ENCODE measurements at regions not wholly inside any gene's neighbourhood (a gene's known extent, or its start where the extent isn't known, plus 50 kb on each side); places are given as distances from the start of the nearest gene placed in this dataset.

DNA sequence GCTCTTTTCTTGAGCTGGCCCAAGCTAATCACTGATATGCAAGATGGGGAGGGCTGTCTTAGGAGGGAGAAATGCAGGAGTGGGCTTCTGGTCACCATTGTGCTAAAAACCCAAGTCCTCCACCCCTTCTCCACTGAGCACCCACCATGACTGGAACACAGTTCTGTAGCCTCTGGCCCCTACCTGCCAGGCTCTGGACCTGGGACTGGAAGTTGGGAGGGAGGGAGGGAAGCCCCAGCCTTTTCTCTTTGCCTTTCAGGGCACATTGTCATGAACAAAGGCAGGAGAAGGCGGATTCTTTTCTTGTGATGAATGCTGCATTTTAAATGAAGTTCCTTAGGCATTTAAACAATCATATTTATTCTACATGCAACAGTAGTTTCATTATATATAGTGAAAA lies 559.1 kb upstream of the TRPC7 start:
- no peaks in the 10 kb centered on the region for H3K36me3 ChIP-seq (ENCODE audit: control insufficient read depth, insufficient read depth, low read length)
- no CpG with 5 or more reads among the region's 1 CpG for WGBS, 2 experiments
- H3K4me1 ChIP-seq (ENCODE audit: control insufficient read depth, insufficient read depth, low read length), result no peaks in the 10 kb centered on the region

DNA sequence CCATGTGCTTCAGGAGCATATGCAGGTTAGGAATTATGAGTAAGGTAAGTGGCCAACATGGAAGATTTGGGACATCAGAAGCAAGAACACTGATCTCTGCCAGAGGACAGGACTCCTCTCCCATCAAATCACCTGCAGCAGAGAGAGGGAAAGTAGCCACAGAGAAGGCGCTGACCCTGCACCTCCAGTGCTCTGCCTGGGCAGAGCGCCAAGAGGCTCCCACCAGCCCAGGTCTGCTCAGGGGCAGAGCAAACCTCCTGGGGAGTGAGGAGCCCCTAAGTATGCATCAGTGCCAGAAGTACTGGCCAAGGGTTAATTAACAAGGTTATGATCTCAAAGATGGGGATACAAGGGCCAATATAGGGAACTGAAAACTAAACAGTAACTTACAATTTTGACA lies 545.3 kb upstream of the TRPC7 start:
- Histone ChIP-seq H3K9me3 (ENCODE audit: control insufficient read depth, low read length) (no peaks in the 10 kb centered on the region), H3K4me1 (ENCODE audit: control insufficient read depth, insufficient read depth, low read length) (peaks cover 2% of the 10 kb centered on the region), H3K27ac (ENCODE audit: insufficient read depth, low read depth, low read length, poor library complexity, severe bottlenecking) (no peak overlapping the region), H3K27me3 (ENCODE audit: control insufficient read depth, insufficient read depth, low read length, poor library complexity, severe bottlenecking) (no peaks in the 10 kb centered on the region), H3K36me3 (ENCODE audit: control insufficient read depth, insufficient read depth, low read length) (no peaks in the 10 kb centered on the region), H3K4me3 (ENCODE audit: insufficient read depth, low read depth, low read length) (no peak overlapping the region)
- 90 to 93% methylated on average over 2 of the region's 2 CpGs for WGBS, 2 experiments

More for the DNA sequence above, 559.1 kb upstream of the TRPC7 start:
- no peak overlapping the region for H3K4me3 ChIP-seq (ENCODE audit: insufficient read depth, low read depth, low read length)
- no peaks in the 10 kb centered on the region for H3K27me3 ChIP-seq (ENCODE audit: control insufficient read depth, insufficient read depth, low read length, poor library complexity, severe bottlenecking)
- no peak overlapping the region for H3K27ac ChIP-seq (ENCODE audit: insufficient read depth, low read depth, low read length, poor library complexity, severe bottlenecking)
- no peaks in the 10 kb centered on the region for H3K9me3 ChIP-seq (ENCODE audit: control insufficient read depth, low read length)

DNA sequence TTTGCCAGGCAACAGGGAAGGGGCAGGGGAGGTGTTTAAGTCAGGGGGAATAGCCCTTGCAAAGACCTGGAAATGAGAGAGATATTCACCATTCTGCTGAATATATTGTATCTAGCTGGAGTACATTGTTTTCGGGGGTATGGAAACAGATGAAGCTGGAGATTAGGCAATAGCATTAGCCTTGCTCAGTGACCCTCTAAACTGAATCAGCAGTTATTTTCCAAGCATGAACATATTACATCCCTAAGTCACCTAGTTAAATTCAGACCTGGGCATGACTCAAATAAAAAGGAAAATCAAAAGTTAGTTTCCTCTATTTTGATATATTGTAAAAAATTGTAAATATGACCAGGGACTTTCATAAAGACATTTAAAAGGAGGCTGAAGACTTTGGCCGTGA lies 544.6 kb upstream of the TRPC7 start:
- Histone ChIP-seq H3K36me3 (ENCODE audit: control insufficient read depth, insufficient read depth, low read length) (no peaks in the 10 kb centered on the region), H3K27me3 (ENCODE audit: control insufficient read depth, insufficient read depth, low read length, poor library complexity, severe bottlenecking) (no peaks in the 10 kb centered on the region), H3K4me3 (ENCODE audit: insufficient read depth, low read depth, low read length) (no peak overlapping the region), H3K9me3 (ENCODE audit: control insufficient read depth, low read length) (no peaks in the 10 kb centered on the region), H3K27ac (ENCODE audit: insufficient read depth, low read depth, low read length, poor library complexity, severe bottlenecking) (no peak overlapping the region), H3K4me1 (ENCODE audit: control insufficient read depth, insufficient read depth, low read length) (peaks cover 4% of the 10 kb centered on the region)
- 88 to 95% methylated on average over 2 of the region's 2 CpGs for WGBS, 2 experiments

DNA sequence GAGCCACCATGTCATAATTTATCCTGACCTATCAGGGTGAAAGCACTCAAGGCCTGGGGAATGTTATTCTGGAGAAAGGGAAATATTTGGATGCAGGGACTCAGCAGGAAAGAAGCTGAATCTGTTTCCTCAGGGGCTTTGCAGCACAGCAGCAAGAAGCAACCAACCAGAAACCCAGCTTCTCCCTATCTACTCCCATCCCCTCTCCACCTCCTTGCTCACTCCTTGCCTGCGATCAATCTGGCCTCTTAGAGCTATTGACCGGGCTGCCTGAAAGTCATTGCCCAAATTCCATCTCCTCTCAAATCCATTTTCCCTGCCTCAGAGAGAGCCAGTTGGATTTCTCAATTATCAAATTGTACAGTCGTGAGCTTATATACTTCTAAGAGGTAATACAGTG lies 542.0 kb upstream of the TRPC7 start:
- no peaks in the 10 kb centered on the region for H3K27me3 ChIP-seq (ENCODE audit: control insufficient read depth, insufficient read depth, low read length, poor library complexity, severe bottlenecking)
- WGBS, 2 experiments, result 51 to 66% methylated on average over 3 of the region's 3 CpGs
- no peak overlapping the region for H3K4me3 ChIP-seq (ENCODE audit: insufficient read depth, low read depth, low read length)
- no peak overlapping the region for H3K27ac ChIP-seq (ENCODE audit: insufficient read depth, low read depth, low read length, poor library complexity, severe bottlenecking)
- no peaks in the 10 kb centered on the region for H3K36me3 ChIP-seq (ENCODE audit: control insufficient read depth, insufficient read depth, low read length)
- no peaks in the 10 kb centered on the region for H3K9me3 ChIP-seq (ENCODE audit: control insufficient read depth, low read length)
- peaks cover 4% of the 10 kb centered on the region for H3K4me1 ChIP-seq (ENCODE audit: control insufficient read depth, insufficient read depth, low read length)

DNA sequence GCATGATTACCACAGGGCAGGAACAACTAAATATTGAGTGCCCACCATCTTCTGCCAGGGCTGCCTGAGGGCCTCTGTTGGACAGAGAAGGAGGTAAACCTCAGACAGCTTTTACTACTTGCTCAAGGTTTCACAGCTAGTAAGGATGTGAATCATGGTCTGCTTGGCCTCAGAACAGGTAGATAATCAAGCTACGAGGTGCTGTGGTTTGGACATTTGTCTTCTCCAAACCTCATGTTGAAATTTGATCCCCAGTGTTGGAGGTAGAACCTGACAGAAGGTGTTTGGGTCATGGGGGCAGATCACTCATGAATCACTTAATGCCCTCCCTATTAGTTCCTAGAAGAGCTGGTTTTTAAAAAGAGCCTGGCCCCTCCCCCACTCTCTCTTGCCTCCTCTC lies 541.2 kb upstream of the TRPC7 start:
- Histone ChIP-seq H3K36me3 (ENCODE audit: control insufficient read depth, insufficient read depth, low read length) (no peaks in the 10 kb centered on the region), H3K27me3 (ENCODE audit: control insufficient read depth, insufficient read depth, low read length, poor library complexity, severe bottlenecking) (no peaks in the 10 kb centered on the region), H3K27ac (ENCODE audit: insufficient read depth, low read depth, low read length, poor library complexity, severe bottlenecking) (no peak overlapping the region), H3K9me3 (ENCODE audit: control insufficient read depth, low read length) (no peaks in the 10 kb centered on the region), H3K4me3 (ENCODE audit: insufficient read depth, low read depth, low read length) (no peak overlapping the region), H3K4me1 (ENCODE audit: control insufficient read depth, insufficient read depth, low read length) (peaks cover 4% of the 10 kb centered on the region)
- WGBS, 2 experiments, result 94 to 97% methylated on average over 1 of the region's 1 CpG

DNA sequence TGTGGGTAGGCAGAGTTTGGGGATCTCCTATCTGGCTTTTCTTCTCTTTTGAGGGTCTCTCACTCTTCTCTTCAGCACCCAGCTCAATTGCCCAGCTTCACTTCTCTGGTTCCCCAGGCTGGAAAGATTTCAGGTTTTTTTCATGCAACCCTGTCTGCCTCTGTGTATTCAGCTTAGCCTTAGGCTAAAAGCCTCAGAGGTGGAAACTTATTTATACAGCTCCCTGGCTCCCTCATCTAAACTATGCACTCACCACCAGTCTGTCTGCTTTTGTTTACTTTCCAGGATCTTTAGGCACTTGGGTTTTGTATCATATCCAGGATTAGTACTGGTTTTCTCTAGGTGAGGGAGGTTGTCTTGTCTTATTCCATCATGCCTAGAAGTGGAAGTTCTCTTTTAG lies 540.2 kb upstream of the TRPC7 start:
- Histone ChIP-seq H3K27me3 (ENCODE audit: control insufficient read depth, insufficient read depth, low read length, poor library complexity, severe bottlenecking) (no peaks in the 10 kb centered on the region), H3K36me3 (ENCODE audit: control insufficient read depth, insufficient read depth, low read length) (no peaks in the 10 kb centered on the region), H3K4me3 (ENCODE audit: insufficient read depth, low read depth, low read length) (no peak overlapping the region), H3K4me1 (ENCODE audit: control insufficient read depth, insufficient read depth, low read length) (peaks cover 4% of the 10 kb centered on the region), H3K9me3 (ENCODE audit: control insufficient read depth, low read length) (no peaks in the 10 kb centered on the region), H3K27ac (ENCODE audit: insufficient read depth, low read depth, low read length, poor library complexity, severe bottlenecking) (no peak overlapping the region)

DNA sequence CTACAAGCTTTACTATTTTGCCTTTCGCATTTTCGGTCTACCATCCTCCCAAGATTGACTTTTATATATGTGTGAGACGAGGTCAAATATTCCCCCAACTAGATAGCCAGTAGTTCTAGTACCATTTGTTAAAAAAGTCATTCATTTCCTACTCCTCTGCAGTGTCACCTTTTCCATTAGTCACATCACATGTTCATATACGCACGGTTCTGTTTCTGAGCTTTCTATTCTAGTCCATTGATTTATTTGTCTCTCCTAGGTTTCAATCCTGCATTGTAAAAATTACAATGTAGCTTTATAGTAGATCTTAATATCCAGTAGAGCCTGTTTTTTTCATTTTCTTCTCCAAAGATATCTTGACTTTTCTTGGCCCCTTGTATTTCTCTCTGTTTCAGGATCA lies 528.7 kb upstream of the TRPC7 start:
- Histone ChIP-seq H3K27me3 (ENCODE audit: control insufficient read depth, insufficient read depth, low read length, poor library complexity, severe bottlenecking) (no peaks in the 10 kb centered on the region), H3K4me1 (ENCODE audit: control insufficient read depth, insufficient read depth, low read length) (peaks cover 6% of the 10 kb centered on the region), H3K9me3 (ENCODE audit: control insufficient read depth, low read length) (no peaks in the 10 kb centered on the region), H3K36me3 (ENCODE audit: control insufficient read depth, insufficient read depth, low read length) (no peaks in the 10 kb centered on the region), H3K4me3 (ENCODE audit: insufficient read depth, low read depth, low read length) (no peak overlapping the region), H3K27ac (ENCODE audit: insufficient read depth, low read depth, low read length, poor library complexity, severe bottlenecking) (no peak overlapping the region)
- 71 to 90% methylated on average over 3 to 5 of the region's 5 CpGs for WGBS, 2 experiments

DNA sequence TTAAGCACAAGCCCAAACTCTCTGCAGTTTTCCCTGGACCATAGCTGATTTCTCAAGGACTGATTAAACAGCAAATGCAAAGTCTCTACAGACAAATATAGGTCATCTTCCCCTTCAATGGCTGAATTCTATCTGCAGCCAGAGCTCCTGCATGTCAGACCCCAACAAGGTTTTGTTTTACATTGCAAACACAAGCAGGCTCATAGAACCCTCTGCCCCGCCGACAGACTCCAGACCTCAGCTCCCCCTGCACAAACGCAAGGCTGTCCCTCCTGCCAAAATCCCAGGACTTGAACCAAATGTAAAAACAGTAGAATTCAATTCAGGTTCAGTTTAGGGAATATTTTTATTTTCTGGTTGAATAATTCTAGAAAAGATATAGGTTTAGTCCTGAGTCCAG lies 526.7 kb upstream of the TRPC7 start:
- Histone ChIP-seq H3K36me3 (ENCODE audit: control insufficient read depth, insufficient read depth, low read length) (no peaks in the 10 kb centered on the region), H3K27ac (ENCODE audit: insufficient read depth, low read depth, low read length, poor library complexity, severe bottlenecking) (peak overlapping the region; percentile 56), H3K9me3 (ENCODE audit: control insufficient read depth, low read length) (no peaks in the 10 kb centered on the region), H3K4me3 (ENCODE audit: insufficient read depth, low read depth, low read length) (no peak overlapping the region), H3K4me1 (ENCODE audit: control insufficient read depth, insufficient read depth, low read length) (peaks cover 6% of the 10 kb centered on the region), H3K27me3 (ENCODE audit: control insufficient read depth, insufficient read depth, low read length, poor library complexity, severe bottlenecking) (no peaks in the 10 kb centered on the region)
- 28 to 35% methylated on average over 3 of the region's 3 CpGs for WGBS, 2 experiments

DNA sequence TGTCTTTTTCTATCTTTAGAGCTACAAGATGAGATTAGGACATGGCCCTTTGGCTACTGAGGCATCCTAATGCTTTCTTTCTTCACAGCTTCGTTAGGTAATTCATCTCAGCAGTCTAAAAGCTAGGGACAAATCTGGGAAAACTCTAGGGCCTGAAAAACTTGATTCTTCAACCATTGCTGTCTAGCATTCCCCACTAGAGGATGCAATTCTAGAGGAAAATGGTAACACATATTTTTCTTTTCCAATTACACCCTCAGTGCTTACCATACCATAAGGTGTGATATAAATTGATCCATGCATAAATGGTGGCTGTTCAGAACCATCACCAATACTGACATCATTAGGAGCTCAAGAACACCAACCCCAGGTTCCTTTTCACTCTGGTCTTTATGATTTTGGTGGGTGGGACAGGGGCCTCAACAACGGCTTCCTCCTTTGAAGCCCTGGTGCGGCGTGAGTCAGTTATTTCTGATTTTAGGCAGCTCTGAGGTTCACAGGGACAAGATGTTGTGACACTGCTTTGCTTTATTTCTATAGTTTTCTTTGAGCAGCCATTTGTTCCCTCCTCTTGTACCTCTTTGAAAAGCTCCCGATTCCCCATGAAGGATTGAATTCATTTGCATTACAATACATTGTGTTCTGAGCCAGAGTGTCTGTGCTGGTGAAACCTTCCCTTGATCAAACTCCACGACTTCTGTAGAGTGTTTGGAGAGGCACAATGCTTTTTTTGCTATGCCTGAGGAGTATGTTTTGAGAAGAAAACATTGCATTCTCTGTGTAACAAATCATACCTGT lies 526.0 kb upstream of the TRPC7 start:
- Histone ChIP-seq H3K4me1 (ENCODE audit: control insufficient read depth, insufficient read depth, low read length) (peaks cover 6% of the 10 kb centered on the region), H3K27me3 (ENCODE audit: control insufficient read depth, insufficient read depth, low read length, poor library complexity, severe bottlenecking) (no peaks in the 10 kb centered on the region), H3K36me3 (ENCODE audit: control insufficient read depth, insufficient read depth, low read length) (no peaks in the 10 kb centered on the region), H3K9me3 (ENCODE audit: control insufficient read depth, low read length) (no peaks in the 10 kb centered on the region), H3K27ac (ENCODE audit: insufficient read depth, low read depth, low read length, poor library complexity, severe bottlenecking) (peak overlapping the region; percentile 56), H3K4me3 (ENCODE audit: insufficient read depth, low read depth, low read length) (no peak overlapping the region)
- 12 to 22% methylated on average over 5 to 6 of the region's 6 CpGs for WGBS, 2 experiments

DNA sequence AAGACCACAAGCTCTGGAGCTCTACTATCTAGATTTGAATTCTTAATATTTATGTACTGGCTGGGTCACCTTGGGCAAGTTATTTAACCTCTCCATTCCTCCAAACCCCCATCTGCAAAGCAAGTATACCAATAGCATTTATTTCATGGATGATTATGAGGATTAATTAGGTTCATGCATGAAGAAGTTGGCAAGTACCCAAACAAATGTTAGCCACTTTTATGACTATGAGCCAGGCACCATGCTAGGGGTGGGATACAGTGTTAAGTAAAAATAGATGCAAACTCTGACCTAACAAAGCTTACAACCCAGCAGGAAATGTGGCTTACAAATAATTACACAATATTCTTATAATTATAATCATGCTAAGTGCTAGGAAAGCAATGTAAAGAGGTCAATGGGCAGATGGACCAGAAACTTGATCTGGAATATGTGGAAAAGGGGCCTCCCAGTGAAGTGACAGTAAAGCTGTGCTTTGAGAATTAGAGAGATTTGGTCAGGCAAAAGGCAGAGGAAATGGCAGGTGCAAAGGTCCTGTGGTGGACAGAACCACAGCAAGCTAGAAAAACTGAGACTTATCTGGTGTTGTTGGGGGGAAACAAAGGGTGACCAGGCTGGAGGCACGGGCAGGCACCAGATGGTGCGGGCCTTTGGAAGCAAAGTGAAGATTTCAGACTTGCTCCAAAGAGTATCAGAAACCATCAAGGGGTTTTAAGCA lies 525.2 kb upstream of the TRPC7 start:
- Histone ChIP-seq H3K4me3 (ENCODE audit: insufficient read depth, low read depth, low read length) (no peak overlapping the region), H3K9me3 (ENCODE audit: control insufficient read depth, low read length) (no peaks in the 10 kb centered on the region), H3K27me3 (ENCODE audit: control insufficient read depth, insufficient read depth, low read length, poor library complexity, severe bottlenecking) (no peaks in the 10 kb centered on the region), H3K27ac (ENCODE audit: insufficient read depth, low read depth, low read length, poor library complexity, severe bottlenecking) (peak overlapping the region; percentile 56), H3K4me1 (ENCODE audit: control insufficient read depth, insufficient read depth, low read length) (peaks cover 6% of the 10 kb centered on the region), H3K36me3 (ENCODE audit: control insufficient read depth, insufficient read depth, low read length) (no peaks in the 10 kb centered on the region)
- 89 to 94% methylated on average over 2 of the region's 2 CpGs for WGBS, 2 experiments

Data from ectodermal cell (in vitro differentiated cells).